Vagina (tissue), 2 donors: ENCODE measurements at regions not wholly inside any gene's neighbourhood (a gene's known extent, or its start where the extent isn't known, plus 50 kb on each side); places are given as distances from the start of the nearest gene placed in this dataset.

Source experiments
- DNase-seq, 2 donors: peaks; one replicate each; pipeline ENCODE4 v3.0.0-alpha.2; 2017; ENCODE audit errors: extremely low spot score in 2 of 2
- H3K27ac ChIP-seq: fragments of 200-600 bp; sonication (generic); one replicate; pipeline ENCODE4 v1.5.1; 2019
- H3K27me3 ChIP-seq: fragments of 200-600 bp; sonication (generic); one replicate; pipeline ENCODE4 v1.5.1; 2019
- H3K36me3 ChIP-seq, 2 donors: fragments of 200-600 bp; sonication (generic); one replicate each; pipeline ENCODE4 v1.5.1; 2017 to 2019
- H3K4me1 ChIP-seq: fragments of 200-600 bp; sonication (generic); one replicate; pipeline ENCODE4 v1.5.1; 2019
- H3K4me3 ChIP-seq, 2 donors: fragments of 200-600 bp; sonication (generic); 1 replicate in 1 of 2; 2 replicates in 1 of 2; pipeline ENCODE4 v1.5.1; 2016 to 2019
- H3K9me3 ChIP-seq: fragments of 200-600 bp; sonication (generic); one replicate; pipeline ENCODE4 v1.5.1; 2019
- POLR2A ChIP-seq, 2 donors: fragments of 450-650 bp; IDR thresholded peaks; one replicate each; pipeline ENCODE4 v1.6.1; 2017; ENCODE audit warnings: antibody characterized with exemption in 2 of 2, mild to moderate bottlenecking in 2 of 2, moderate library complexity in 2 of 2
- POLR2AphosphoS5 ChIP-seq, 2 donors: sonication (generic); formaldehyde crosslinking; IDR thresholded peaks; one replicate each; pipeline ENCODE4 v1.9.0; 2017; ENCODE audit warnings: antibody characterized with exemption in 2 of 2, mild to moderate bottlenecking in 2 of 2, low read depth in 1 of 2; ENCODE audit not compliant: insufficient read depth in 1 of 2
- intact Hi-C: fragments of 100-400 bp; cut with DNase I; formaldehyde crosslinking; loops from one replicate; pipeline ENCODE4 v1.15.1; 2023
- TF ChIP-seq, protein P1 (sequence below), 3 experiments: fragments of 450-650 bp in 2 of 3; fragments of 200-600 bp in 1 of 3; sonication (generic) in 1 of 3; IDR thresholded peaks; one replicate each; pipeline ENCODE4 v1.5.1; 2017 to 2019; ENCODE audit warnings: antibody characterized with exemption in 3 of 3, mild to moderate bottlenecking in 2 of 3, moderate library complexity in 2 of 3

DNA sequence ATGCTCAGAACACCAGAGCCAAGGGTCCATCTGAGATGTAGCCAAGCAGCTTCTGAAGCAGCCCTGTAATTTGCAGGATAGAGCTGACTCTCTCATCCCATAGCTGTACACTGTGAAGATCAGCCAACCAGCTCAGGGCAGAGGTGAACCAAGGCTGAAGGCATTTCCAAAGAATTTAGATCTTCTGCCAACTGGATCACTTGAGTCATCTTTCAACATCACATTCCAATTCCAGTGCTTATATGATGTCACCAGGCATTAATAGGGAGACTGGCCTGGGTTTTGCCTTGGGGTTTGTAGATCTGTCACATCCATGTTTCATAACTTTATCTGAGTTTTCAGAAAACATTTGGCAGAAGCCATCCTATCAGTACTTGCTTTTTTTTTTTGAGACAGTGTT is 98.2 kb downstream of the NR2F2 start:
- H3K4me1 ChIP-seq, result peaks cover 7% of the 10 kb centered on the region
- no peak for DNase-seq
- no peak overlapping the region for H3K27ac ChIP-seq

DNA sequence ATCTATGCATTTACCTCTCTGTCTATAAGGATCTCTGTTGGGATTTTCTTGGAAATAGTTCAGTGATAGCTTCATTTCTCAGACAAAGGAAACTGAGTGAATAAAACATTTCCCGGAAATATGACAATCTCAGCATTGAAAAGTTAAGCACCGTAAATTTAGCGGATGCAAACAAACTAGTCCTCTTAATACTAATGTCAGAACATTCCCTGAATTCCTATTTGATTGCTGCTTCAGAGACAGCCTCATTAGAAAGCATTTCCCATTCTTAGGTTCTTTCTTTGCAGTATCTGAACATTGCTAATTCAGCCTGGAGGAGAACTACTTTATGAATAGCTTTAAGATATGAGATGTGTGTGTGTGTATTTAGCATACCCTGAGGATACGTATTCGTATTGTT is 101.3 kb downstream of the NR2F2 start:
- H3K27ac ChIP-seq, result no peak overlapping the region
- H3K4me3 ChIP-seq, result no peak overlapping the region
- H3K36me3 ChIP-seq, result no peaks in the 10 kb centered on the region
- H3K4me1 ChIP-seq, result peaks cover 7% of the 10 kb centered on the region
- H3K27me3 ChIP-seq, result no peaks in the 10 kb centered on the region
- intact Hi-C loops, result no loop called here
- no peaks in the 10 kb centered on the region for H3K9me3 ChIP-seq
- DNase-seq, result no peak
- TF ChIP-seq POLR2A (IDR thresholded peaks at IDR 0.05), result no peak
- TF ChIP-seq, protein P1, sequence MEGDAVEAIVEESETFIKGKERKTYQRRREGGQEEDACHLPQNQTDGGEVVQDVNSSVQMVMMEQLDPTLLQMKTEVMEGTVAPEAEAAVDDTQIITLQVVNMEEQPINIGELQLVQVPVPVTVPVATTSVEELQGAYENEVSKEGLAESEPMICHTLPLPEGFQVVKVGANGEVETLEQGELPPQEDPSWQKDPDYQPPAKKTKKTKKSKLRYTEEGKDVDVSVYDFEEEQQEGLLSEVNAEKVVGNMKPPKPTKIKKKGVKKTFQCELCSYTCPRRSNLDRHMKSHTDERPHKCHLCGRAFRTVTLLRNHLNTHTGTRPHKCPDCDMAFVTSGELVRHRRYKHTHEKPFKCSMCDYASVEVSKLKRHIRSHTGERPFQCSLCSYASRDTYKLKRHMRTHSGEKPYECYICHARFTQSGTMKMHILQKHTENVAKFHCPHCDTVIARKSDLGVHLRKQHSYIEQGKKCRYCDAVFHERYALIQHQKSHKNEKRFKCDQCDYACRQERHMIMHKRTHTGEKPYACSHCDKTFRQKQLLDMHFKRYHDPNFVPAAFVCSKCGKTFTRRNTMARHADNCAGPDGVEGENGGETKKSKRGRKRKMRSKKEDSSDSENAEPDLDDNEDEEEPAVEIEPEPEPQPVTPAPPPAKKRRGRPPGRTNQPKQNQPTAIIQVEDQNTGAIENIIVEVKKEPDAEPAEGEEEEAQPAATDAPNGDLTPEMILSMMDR (IDR thresholded peaks at IDR 0.05), result no peak
- TF ChIP-seq POLR2AphosphoS5 (IDR thresholded peaks at IDR 0.05; ENCODE audit: insufficient read depth in 1 of 2, low read depth in 1 of 2), result no peak

More for the DNA sequence above, 98.2 kb downstream of the NR2F2 start:
- intact Hi-C loops, result no loop called here
- H3K4me3 ChIP-seq, result no peak overlapping the region
- no peaks in the 10 kb centered on the region for H3K27me3 ChIP-seq
- TF ChIP-seq, protein P1 (IDR thresholded peaks at IDR 0.05), result no peak
- no peaks in the 10 kb centered on the region for H3K36me3 ChIP-seq
- H3K9me3 ChIP-seq, result no peaks in the 10 kb centered on the region

DNA sequence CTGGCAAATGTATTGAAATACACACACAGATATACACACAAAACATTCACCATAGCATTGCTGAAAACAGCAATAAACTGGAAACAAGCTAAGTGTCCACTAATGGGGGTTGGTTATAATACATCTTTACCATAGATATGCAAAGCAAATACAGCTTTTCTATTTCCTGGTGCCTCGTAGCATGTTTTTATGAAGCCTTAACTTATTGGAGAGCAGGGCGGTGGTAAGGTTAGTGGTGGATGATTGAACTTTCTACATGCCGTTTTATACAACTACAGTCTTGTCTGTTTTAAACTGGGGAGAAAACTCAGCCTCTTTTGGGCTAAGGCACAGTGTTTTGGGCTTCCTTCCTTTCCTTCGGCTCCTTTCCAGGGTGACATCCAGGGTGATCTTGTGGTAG is 104.5 kb downstream of the NR2F2 start:
- H3K36me3 ChIP-seq, result no peaks in the 10 kb centered on the region
- H3K9me3 ChIP-seq, result no peaks in the 10 kb centered on the region
- no peak for TF ChIP-seq POLR2AphosphoS5 (IDR thresholded peaks at IDR 0.05; ENCODE audit: insufficient read depth in 1 of 2, low read depth in 1 of 2)
- TF ChIP-seq, protein P1 (IDR thresholded peaks at IDR 0.05), result no peak
- TF ChIP-seq POLR2A (IDR thresholded peaks at IDR 0.05), result no peak
- no peaks in the 10 kb centered on the region for H3K4me1 ChIP-seq
- no peak overlapping the region for H3K27ac ChIP-seq
- intact Hi-C loops, result no loop called here
- H3K27me3 ChIP-seq, result no peaks in the 10 kb centered on the region
- no peak overlapping the region for H3K4me3 ChIP-seq
- DNase-seq, result no peak

DNA sequence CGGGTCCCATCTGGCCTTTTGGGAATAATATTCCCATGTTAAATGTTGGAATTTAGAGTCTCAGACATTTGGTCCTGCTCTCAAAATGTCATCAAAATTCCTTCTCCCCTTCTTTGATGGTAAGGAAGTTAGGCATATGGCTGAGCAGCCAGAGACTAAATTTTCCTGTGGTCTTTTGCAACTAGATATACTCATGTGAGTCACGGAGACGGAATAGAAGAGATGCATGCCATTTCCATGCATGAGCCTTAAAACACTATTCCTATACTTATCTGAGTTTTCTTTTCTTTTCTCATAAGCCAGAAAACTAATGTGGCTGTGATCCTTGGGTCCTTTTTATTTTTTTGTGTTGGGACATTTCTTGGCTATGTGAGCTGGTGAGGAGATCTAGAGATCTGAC is 105.3 kb downstream of the NR2F2 start:
- Histone ChIP-seq H3K27me3 (no peaks in the 10 kb centered on the region), H3K4me3 (no peak overlapping the region), H3K9me3 (no peaks in the 10 kb centered on the region), H3K4me1 (no peaks in the 10 kb centered on the region), H3K27ac (no peak overlapping the region), H3K36me3 (no peaks in the 10 kb centered on the region)
- intact Hi-C loops, result no loop called here
- no peak for TF ChIP-seq POLR2AphosphoS5 (IDR thresholded peaks at IDR 0.05; ENCODE audit: insufficient read depth in 1 of 2, low read depth in 1 of 2)
- TF ChIP-seq, protein P1 (IDR thresholded peaks at IDR 0.05), result no peak
- no peak for TF ChIP-seq POLR2A (IDR thresholded peaks at IDR 0.05)
- DNase-seq, result no peak

DNA sequence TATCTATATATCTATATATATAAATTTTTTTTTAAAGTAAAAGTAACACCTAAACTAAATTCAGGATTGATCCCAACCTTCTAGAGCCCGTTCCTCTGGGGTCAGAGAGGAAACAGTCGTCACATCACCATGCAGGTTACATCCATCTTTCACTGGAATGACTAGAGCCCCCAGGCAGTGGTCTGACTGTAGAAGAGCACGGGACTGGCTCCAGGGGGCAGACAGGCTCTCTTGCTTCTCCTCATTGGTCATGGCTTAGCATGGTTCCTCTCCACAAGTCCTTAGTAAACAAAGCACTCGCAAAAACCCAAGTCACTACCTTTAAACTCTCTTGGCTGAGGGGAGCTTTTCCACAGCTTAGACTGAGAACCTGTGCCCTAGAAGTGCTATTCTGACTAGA is 110.5 kb downstream of the NR2F2 start:
- Histone ChIP-seq H3K4me1 (no peaks in the 10 kb centered on the region), H3K4me3 (no peak overlapping the region), H3K36me3 (no peaks in the 10 kb centered on the region), H3K27me3 (no peaks in the 10 kb centered on the region), H3K27ac (no peak overlapping the region), H3K9me3 (no peaks in the 10 kb centered on the region)
- no peak for TF ChIP-seq POLR2A (IDR thresholded peaks at IDR 0.05)
- TF ChIP-seq POLR2AphosphoS5 (IDR thresholded peaks at IDR 0.05; ENCODE audit: insufficient read depth in 1 of 2, low read depth in 1 of 2), result no peak
- TF ChIP-seq, protein P1 (IDR thresholded peaks at IDR 0.05), result no peak
- intact Hi-C loops, result no loop called here
- no peak for DNase-seq
